ENCODE measurements at regions not wholly inside any gene's neighbourhood (a gene's known extent, or its start where the extent isn't known, plus 50 kb on each side); places are given as distances from the start of the nearest gene placed in this dataset.
A peak's percentile ranks its signal among the peaks of the same experiment; 100 is the strongest.

GRCh38 chr16:26901983-26902382 is 164.7 kb upstream of the C16orf82 start:
- DNase-seq, result no peak
- Histone ChIP-seq H3K4me2 (ENCODE audit: unreplicated experiment) (no peak overlapping the region), H2AFZ (no peak overlapping the region), H3K4me3 (no peak overlapping the region), H3K79me2 (ENCODE audit: insufficient read depth) (no peaks in the 10 kb centered on the region), H3K27me3 (replicated peaks; ENCODE audit: insufficient read depth) (0 out of 2 replicates have a peak, but pooled peaks cover 6% of the 10 kb centered on the region), H3K9me3 (ENCODE audit: low read depth) (no peaks in the 10 kb centered on the region), H3K36me3 (ENCODE audit: low read depth) (no peaks in the 10 kb centered on the region), H3K27ac (no peak overlapping the region), H3K9me2 (ENCODE audit: insufficient read depth) (no peaks in the 10 kb centered on the region), H3K9ac (no peak overlapping the region), H4K20me1 (ENCODE audit: insufficient read depth) (no peaks in the 10 kb centered on the region), H3F3A (ENCODE audit: insufficient read depth) (no peaks in the 10 kb centered on the region), H3K4me1 (ENCODE audit: insufficient read depth) (no peaks in the 10 kb centered on the region)
- TF ChIP-seq EZH2phosphoT487 (IDR thresholded peaks at IDR 0.05; ENCODE audit: insufficient read depth, low read depth) (no peak), EZH2 (IDR thresholded peaks at IDR 0.05; ENCODE audit: insufficient read depth, poor library complexity, severe bottlenecking) (no peak)
- in situ Hi-C loops (cut with MboI), result no loop called here

DNA sequence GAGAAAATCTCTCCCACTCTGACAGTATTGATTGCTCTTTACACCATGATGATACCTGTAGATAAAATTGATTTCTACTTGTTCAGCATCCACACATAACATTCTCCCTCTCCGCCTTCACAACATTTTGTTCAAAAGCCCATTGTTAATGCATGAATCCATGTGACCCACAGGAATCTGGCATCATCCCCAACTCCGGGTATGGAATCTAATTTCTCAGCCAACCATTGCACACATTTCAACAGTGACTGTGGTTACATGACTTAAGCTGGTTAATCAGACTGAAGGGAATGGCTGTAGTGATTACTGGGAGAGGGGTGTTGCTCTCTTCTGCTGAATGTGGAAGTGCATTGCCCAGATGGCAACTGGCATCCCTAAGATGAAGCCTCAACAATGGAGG is 161.4 kb upstream of the C16orf82 start:
- no peak overlapping the region for H3K9ac ChIP-seq
- no peak overlapping the region for H3K27ac ChIP-seq
- 0 out of 2 replicates have a peak, but pooled peaks cover 11% of the 10 kb centered on the region for H3K27me3 ChIP-seq (replicated peaks; ENCODE audit: insufficient read depth)
- H4K20me1 ChIP-seq (ENCODE audit: insufficient read depth), result no peaks in the 10 kb centered on the region
- no peaks in the 10 kb centered on the region for H3K4me1 ChIP-seq (ENCODE audit: insufficient read depth)
- WGBS, 2 experiments (ENCODE audit: low coverage in 1 of 2, low lambda C conversion rate in 2 of 2, missing lambda C conversion rate in 2 of 2), result 42 to 48% methylated on average over 2 of the region's 2 CpGs
- H3K9me3 ChIP-seq (ENCODE audit: low read depth), result no peaks in the 10 kb centered on the region
- in situ Hi-C loops (cut with MboI), result no loop called here
- no peak overlapping the region for H3K4me3 ChIP-seq
- H3K79me2 ChIP-seq (ENCODE audit: insufficient read depth), result no peaks in the 10 kb centered on the region
- no peaks in the 10 kb centered on the region for H3K9me2 ChIP-seq (ENCODE audit: insufficient read depth)
- H3K36me3 ChIP-seq (ENCODE audit: low read depth), result no peaks in the 10 kb centered on the region
- no peak overlapping the region for H2AFZ ChIP-seq
- no peak overlapping the region for H3K4me2 ChIP-seq (ENCODE audit: unreplicated experiment)
- DNase-seq, result peak; percentile 29
- TF ChIP-seq EZH2phosphoT487 (IDR thresholded peaks at IDR 0.05; ENCODE audit: insufficient read depth, low read depth) (no peak), EZH2 (IDR thresholded peaks at IDR 0.05; ENCODE audit: insufficient read depth, poor library complexity, severe bottlenecking) (no peak)
- no peaks in the 10 kb centered on the region for H3F3A ChIP-seq (ENCODE audit: insufficient read depth)

GRCh38 chr16:26909623-26910022 is 157.1 kb upstream of the C16orf82 start:
- in situ Hi-C loops (cut with MboI), result no loop called here
- Histone ChIP-seq H3K27me3 (replicated peaks; ENCODE audit: insufficient read depth) (0 out of 2 replicates have a peak, but pooled peaks cover 11% of the 10 kb centered on the region), H3K4me1 (ENCODE audit: insufficient read depth) (no peaks in the 10 kb centered on the region), H3K27ac (no peak overlapping the region), H3K4me3 (no peak overlapping the region), H3K36me3 (ENCODE audit: low read depth) (no peaks in the 10 kb centered on the region), H3K9me3 (ENCODE audit: low read depth) (no peaks in the 10 kb centered on the region), H3K9me2 (ENCODE audit: insufficient read depth) (no peaks in the 10 kb centered on the region), H3K79me2 (ENCODE audit: insufficient read depth) (no peaks in the 10 kb centered on the region), H4K20me1 (ENCODE audit: insufficient read depth) (no peaks in the 10 kb centered on the region), H3K4me2 (ENCODE audit: unreplicated experiment) (no peak overlapping the region), H3K9ac (no peak overlapping the region), H3F3A (ENCODE audit: insufficient read depth) (no peaks in the 10 kb centered on the region), H2AFZ (no peak overlapping the region)
- TF ChIP-seq EZH2phosphoT487 (IDR thresholded peaks at IDR 0.05; ENCODE audit: insufficient read depth, low read depth) (no peak), EZH2 (IDR thresholded peaks at IDR 0.05; ENCODE audit: insufficient read depth, poor library complexity, severe bottlenecking) (no peak)
- DNase-seq, result no peak
- 26 to 28% methylated on average over 4 of the region's 4 CpGs for WGBS, 2 experiments (ENCODE audit: low coverage in 1 of 2, low lambda C conversion rate in 2 of 2, missing lambda C conversion rate in 2 of 2)

- Histone ChIP-seq H3K4me3 (no peak overlapping the region), H3K4me1 (ENCODE audit: insufficient read depth) (no peaks in the 10 kb centered on the region), H2AFZ (no peak overlapping the region), H3F3A (ENCODE audit: insufficient read depth) (no peaks in the 10 kb centered on the region), H3K27ac (no peak overlapping the region), H3K9me3 (ENCODE audit: low read depth) (no peaks in the 10 kb centered on the region), H3K9me2 (ENCODE audit: insufficient read depth) (no peaks in the 10 kb centered on the region), H3K79me2 (ENCODE audit: insufficient read depth) (no peaks in the 10 kb centered on the region), H3K36me3 (ENCODE audit: low read depth) (no peaks in the 10 kb centered on the region), H3K27me3 (replicated peaks; ENCODE audit: insufficient read depth) (0 out of 2 replicates have a peak, but pooled peaks cover 8% of the 10 kb centered on the region), H3K9ac (no peak overlapping the region), H3K4me2 (ENCODE audit: unreplicated experiment) (no peak overlapping the region), H4K20me1 (ENCODE audit: insufficient read depth) (no peaks in the 10 kb centered on the region)
- 18 to 20% methylated on average over 2 of the region's 2 CpGs for WGBS, 2 experiments (ENCODE audit: low coverage in 1 of 2, low lambda C conversion rate in 2 of 2, missing lambda C conversion rate in 2 of 2)
- DNase-seq, result no peak
- in situ Hi-C loops (cut with MboI), result no loop called here
- TF ChIP-seq EZH2phosphoT487 (IDR thresholded peaks at IDR 0.05; ENCODE audit: insufficient read depth, low read depth), result no peak
- no peak for TF ChIP-seq EZH2 (IDR thresholded peaks at IDR 0.05; ENCODE audit: insufficient read depth, poor library complexity, severe bottlenecking)
Measured at GRCh38 chr16:26911436-26911835, 155.3 kb upstream of the C16orf82 start.

GRCh38 chr16:26913851-26914250 is 152.9 kb upstream of the C16orf82 start:
- no peaks in the 10 kb centered on the region for H3K27me3 ChIP-seq (replicated peaks; ENCODE audit: insufficient read depth)
- no peaks in the 10 kb centered on the region for H3K9me2 ChIP-seq (ENCODE audit: insufficient read depth)
- no peaks in the 10 kb centered on the region for H3K9me3 ChIP-seq (ENCODE audit: low read depth)
- DNase-seq, result no peak
- H3F3A ChIP-seq (ENCODE audit: insufficient read depth), result no peaks in the 10 kb centered on the region
- no peak for TF ChIP-seq EZH2phosphoT487 (IDR thresholded peaks at IDR 0.05; ENCODE audit: insufficient read depth, low read depth)
- no peak for TF ChIP-seq EZH2 (IDR thresholded peaks at IDR 0.05; ENCODE audit: insufficient read depth, poor library complexity, severe bottlenecking)
- H3K4me1 ChIP-seq (ENCODE audit: insufficient read depth), result no peaks in the 10 kb centered on the region
- H3K4me2 ChIP-seq (ENCODE audit: unreplicated experiment), result no peak overlapping the region
- no peak overlapping the region for H2AFZ ChIP-seq
- H3K4me3 ChIP-seq, result no peak overlapping the region
- H3K9ac ChIP-seq, result no peak overlapping the region
- 45 to 47% methylated on average over 6 of the region's 6 CpGs for WGBS, 2 experiments (ENCODE audit: low coverage in 1 of 2, low lambda C conversion rate in 2 of 2, missing lambda C conversion rate in 2 of 2)
- H3K36me3 ChIP-seq (ENCODE audit: low read depth), result no peaks in the 10 kb centered on the region
- in situ Hi-C loops (cut with MboI), result no loop called here
- no peaks in the 10 kb centered on the region for H3K79me2 ChIP-seq (ENCODE audit: insufficient read depth)
- H3K27ac ChIP-seq, result no peak overlapping the region
- H4K20me1 ChIP-seq (ENCODE audit: insufficient read depth), result no peaks in the 10 kb centered on the region
